Right atrium auricular region (tissue), 2 donors: ENCODE measurements at regions not wholly inside any gene's neighbourhood (a gene's known extent, or its start where the extent isn't known, plus 50 kb on each side); places are given as distances from the start of the nearest gene placed in this dataset.

ENCODE experiments used
- DNase-seq: peaks from one replicate; pipeline ENCODE4 v3.0.0-alpha.2; 2019; ENCODE audit warnings: low spot score
- H3K27ac ChIP-seq, 2 donors: fragments of 200-600 bp; sonication (generic); 1 replicate in 1 of 2; 2 replicates in 1 of 2; pipeline ENCODE4 v1.5.1; 2016 to 2019
- H3K27me3 ChIP-seq, 2 donors: fragments of 200-600 bp; sonication (generic); one replicate each; pipeline versions ENCODE4 v1.5.1 to v1.6.0; 2017 to 2019
- H3K36me3 ChIP-seq: fragments of 200-600 bp; sonication (generic); one replicate; pipeline ENCODE4 v1.5.1; 2016
- H3K4me1 ChIP-seq, 2 donors: fragments of 200-600 bp; sonication (generic); one replicate each; pipeline versions ENCODE4 v1.5.1 to v1.6.0; 2017 to 2019
- H3K4me3 ChIP-seq, 2 donors: fragments of 200-600 bp; sonication (generic); 1 replicate in 1 of 2; 2 replicates in 1 of 2; pipeline ENCODE4 v1.5.1; 2017 to 2019; ENCODE audit warnings: mild to moderate bottlenecking in 1 of 2, moderate library complexity in 1 of 2
- H3K9me3 ChIP-seq, 2 donors: fragments of 200-600 bp; sonication (generic); one replicate each; pipeline ENCODE4 v1.5.1; 2019
- TF ChIP-seq, protein P1 (sequence below), 2 donors: fragments of 200-600 bp; sonication (generic); IDR thresholded peaks; one replicate each; pipeline ENCODE4 v1.5.1; 2019; ENCODE audit warnings: antibody characterized with exemption in 2 of 2

DNA sequence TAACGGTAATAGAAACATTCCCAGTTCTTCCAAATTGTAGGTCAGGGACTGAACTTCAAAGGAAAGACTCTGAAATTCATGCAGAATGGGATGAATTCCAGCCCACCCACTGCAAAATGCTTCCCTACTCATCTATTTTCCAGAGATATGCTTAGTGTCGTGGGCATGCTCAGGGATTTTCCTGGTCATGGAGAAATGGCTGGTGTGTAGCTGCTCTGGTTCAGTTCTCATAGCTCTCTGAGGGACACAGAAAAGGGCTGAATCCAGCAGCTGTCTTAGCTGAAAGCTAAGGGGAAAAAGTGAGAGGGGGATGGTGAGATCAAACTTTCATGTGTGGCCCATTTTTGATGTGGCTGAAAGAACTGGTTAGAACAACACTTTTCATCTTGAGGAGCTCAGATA lies 72.9 kb upstream of the KRAS start:
- TF ChIP-seq, protein P1, sequence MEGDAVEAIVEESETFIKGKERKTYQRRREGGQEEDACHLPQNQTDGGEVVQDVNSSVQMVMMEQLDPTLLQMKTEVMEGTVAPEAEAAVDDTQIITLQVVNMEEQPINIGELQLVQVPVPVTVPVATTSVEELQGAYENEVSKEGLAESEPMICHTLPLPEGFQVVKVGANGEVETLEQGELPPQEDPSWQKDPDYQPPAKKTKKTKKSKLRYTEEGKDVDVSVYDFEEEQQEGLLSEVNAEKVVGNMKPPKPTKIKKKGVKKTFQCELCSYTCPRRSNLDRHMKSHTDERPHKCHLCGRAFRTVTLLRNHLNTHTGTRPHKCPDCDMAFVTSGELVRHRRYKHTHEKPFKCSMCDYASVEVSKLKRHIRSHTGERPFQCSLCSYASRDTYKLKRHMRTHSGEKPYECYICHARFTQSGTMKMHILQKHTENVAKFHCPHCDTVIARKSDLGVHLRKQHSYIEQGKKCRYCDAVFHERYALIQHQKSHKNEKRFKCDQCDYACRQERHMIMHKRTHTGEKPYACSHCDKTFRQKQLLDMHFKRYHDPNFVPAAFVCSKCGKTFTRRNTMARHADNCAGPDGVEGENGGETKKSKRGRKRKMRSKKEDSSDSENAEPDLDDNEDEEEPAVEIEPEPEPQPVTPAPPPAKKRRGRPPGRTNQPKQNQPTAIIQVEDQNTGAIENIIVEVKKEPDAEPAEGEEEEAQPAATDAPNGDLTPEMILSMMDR (IDR thresholded peaks at IDR 0.05): no peak
- no peaks in the 10 kb centered on the region for H3K9me3 ChIP-seq
- no peak overlapping the region for H3K27ac ChIP-seq
- no peaks in the 10 kb centered on the region for H3K27me3 ChIP-seq
- H3K4me1 ChIP-seq: no peaks in the 10 kb centered on the region
- H3K4me3 ChIP-seq: no peak overlapping the region
- DNase-seq: no peak
- no peaks in the 10 kb centered on the region for H3K36me3 ChIP-seq

DNA sequence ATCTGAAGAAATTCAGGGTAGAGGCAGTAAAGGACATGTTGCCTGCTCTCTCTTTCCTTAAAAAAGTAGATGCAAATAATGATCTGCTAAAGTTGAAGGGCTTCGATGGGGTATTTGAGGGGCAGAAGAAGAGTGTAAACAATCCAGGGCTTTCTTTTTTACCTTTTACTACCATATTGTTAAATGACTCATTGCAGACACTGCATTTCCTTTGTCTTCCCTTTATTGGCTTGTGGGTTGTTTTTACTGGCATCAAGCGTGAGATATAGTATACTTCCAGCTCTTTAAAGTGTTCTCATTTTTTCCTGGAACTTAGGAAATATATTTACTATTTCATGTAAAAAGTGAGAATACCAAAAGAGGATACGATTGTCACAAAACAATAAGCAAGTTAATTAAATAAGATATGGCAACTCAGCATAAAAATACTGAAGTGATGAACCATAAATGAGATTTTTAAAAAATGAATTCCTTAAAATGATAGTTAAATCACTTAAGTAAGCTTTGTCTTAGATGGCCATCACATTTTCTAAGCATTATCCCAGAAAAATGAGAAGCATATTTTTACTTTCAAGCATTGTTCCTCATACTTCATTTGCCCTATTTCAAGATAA lies 72.3 kb upstream of the KRAS start:
- H3K27me3 ChIP-seq: no peaks in the 10 kb centered on the region
- H3K4me1 ChIP-seq: no peaks in the 10 kb centered on the region
- TF ChIP-seq, protein P1 (IDR thresholded peaks at IDR 0.05): no peak
- no peak overlapping the region for H3K27ac ChIP-seq
- no peak overlapping the region for H3K4me3 ChIP-seq
- H3K9me3 ChIP-seq: no peaks in the 10 kb centered on the region
- H3K36me3 ChIP-seq: no peaks in the 10 kb centered on the region
- DNase-seq: no peak

DNA sequence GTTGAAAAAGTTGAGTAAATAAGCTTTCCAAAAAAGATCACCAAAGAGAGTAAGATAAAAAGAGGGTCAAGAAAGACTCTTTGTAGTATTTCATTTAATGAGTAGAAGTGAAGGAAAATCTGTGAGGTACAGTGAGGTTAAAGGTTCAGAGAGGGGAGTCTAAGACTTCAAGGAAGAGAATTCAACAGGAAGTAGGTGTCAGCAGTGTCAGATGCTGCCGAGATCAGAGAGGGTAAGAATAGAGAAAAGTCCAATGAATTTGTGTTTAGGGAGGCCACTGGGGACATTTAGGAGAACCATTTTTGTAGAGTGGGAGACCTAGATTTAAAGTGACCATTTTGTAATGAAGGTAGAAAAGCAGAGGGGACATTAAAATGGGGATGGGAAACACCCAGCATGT lies 71.6 kb upstream of the KRAS start:
- TF ChIP-seq, protein P1 (IDR thresholded peaks at IDR 0.05): no peak
- H3K4me1 ChIP-seq: no peaks in the 10 kb centered on the region
- no peaks in the 10 kb centered on the region for H3K36me3 ChIP-seq
- no peak overlapping the region for H3K27ac ChIP-seq
- no peaks in the 10 kb centered on the region for H3K9me3 ChIP-seq
- no peak overlapping the region for H3K4me3 ChIP-seq
- H3K27me3 ChIP-seq: no peaks in the 10 kb centered on the region
- DNase-seq: no peak

DNA sequence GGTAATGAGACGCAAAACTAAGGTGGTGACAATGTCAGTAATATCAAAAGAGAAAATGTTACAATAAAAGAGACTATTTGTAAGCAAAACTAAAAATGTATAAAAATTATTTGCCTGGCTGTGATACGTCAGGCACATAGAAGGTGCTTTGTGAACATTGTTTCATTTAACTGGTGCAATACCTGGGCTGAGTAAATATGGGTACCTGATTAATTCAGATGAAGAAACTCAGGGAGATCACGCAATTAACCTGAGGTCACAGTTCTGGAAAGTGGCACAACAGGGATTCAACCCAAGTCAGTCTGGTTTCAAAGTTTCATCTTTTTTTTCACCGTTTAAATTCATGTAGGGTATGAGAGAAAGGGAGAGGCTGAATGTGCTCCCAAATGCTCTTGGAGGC lies 71.0 kb upstream of the KRAS start:
- H3K4me1 ChIP-seq: no peaks in the 10 kb centered on the region
- H3K27ac ChIP-seq: no peak overlapping the region
- no peak for DNase-seq
- no peaks in the 10 kb centered on the region for H3K27me3 ChIP-seq
- no peaks in the 10 kb centered on the region for H3K36me3 ChIP-seq
- TF ChIP-seq, protein P1 (IDR thresholded peaks at IDR 0.05): no peak
- H3K4me3 ChIP-seq: no peak overlapping the region
- no peaks in the 10 kb centered on the region for H3K9me3 ChIP-seq

DNA sequence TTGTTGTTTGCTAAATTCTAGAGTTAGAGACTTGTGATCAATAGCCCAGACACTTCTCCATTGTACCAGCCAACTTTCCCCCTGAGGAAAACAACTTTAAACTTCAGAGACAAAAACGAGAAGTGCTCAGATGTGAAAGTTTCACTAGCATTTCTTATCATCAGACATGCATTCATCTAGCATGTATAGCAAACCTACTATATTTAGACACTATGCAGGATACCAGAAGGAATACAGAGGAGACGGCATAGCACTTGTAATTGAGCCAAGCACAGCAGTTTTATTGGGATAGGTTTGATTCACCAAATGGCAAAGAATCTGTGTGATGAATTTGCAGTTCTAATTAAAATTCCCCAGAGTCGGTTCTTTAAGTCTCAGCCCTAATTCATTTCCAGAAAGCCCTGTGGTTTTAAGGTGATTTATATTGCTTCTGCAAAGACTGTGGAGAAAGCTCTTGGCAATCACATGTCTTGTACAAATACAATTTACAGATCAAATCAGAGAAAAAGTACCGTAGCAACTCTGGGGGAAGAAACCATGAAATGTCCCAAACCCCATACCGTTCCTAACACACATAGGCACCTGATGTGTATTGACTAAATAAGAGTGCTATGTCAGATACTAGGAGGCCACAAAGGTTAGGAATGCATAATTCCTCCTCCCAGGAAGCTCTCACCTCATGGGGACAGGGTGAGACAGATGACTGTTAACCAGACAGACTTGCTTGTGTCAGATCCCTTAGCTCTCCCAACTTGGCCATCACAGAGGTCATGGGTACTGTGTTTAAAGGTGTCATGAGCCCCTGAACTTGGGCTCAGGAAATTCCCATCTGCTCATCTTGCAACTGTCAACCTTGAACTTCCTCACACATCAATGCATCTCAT lies 69.6 kb upstream of the KRAS start:
- Histone ChIP-seq H3K36me3 (no peaks in the 10 kb centered on the region), H3K27me3 (no peaks in the 10 kb centered on the region), H3K9me3 (no peaks in the 10 kb centered on the region), H3K27ac (no peak overlapping the region), H3K4me1 (no peaks in the 10 kb centered on the region), H3K4me3 (no peak overlapping the region)
- TF ChIP-seq, protein P1 (IDR thresholded peaks at IDR 0.05): no peak
- no peak for DNase-seq
